Prostate gland (tissue), 2 donors: ENCODE measurements at regions not wholly inside any gene's neighbourhood (a gene's known extent, or its start where the extent isn't known, plus 50 kb on each side); places are given as distances from the start of the nearest gene placed in this dataset.

Source experiments
- POLR2A ChIP-seq: fragments of 450-650 bp; IDR thresholded peaks from one replicate; pipeline ENCODE4 v1.6.1; 2016; ENCODE audit warnings: antibody characterized with exemption, mild to moderate bottlenecking
- POLR2AphosphoS5 ChIP-seq: sonication (generic); formaldehyde crosslinking; IDR thresholded peaks from one replicate; pipeline ENCODE4 v1.6.1; 2017; ENCODE audit warnings: antibody characterized with exemption
- TF ChIP-seq, protein P1 (sequence below), 4 experiments: fragments of 200-600 bp in 2 of 4; fragments of 450-650 bp in 2 of 4; sonication (generic) in 2 of 4; IDR thresholded peaks; 1 replicate in 3 of 4; 2 replicates in 1 of 4; pipeline ENCODE4 v1.5.1; 2016 to 2019; ENCODE audit warnings: antibody characterized with exemption in 4 of 4, mild to moderate bottlenecking in 2 of 4, moderate library complexity in 2 of 4

- TF ChIP-seq, protein P1, sequence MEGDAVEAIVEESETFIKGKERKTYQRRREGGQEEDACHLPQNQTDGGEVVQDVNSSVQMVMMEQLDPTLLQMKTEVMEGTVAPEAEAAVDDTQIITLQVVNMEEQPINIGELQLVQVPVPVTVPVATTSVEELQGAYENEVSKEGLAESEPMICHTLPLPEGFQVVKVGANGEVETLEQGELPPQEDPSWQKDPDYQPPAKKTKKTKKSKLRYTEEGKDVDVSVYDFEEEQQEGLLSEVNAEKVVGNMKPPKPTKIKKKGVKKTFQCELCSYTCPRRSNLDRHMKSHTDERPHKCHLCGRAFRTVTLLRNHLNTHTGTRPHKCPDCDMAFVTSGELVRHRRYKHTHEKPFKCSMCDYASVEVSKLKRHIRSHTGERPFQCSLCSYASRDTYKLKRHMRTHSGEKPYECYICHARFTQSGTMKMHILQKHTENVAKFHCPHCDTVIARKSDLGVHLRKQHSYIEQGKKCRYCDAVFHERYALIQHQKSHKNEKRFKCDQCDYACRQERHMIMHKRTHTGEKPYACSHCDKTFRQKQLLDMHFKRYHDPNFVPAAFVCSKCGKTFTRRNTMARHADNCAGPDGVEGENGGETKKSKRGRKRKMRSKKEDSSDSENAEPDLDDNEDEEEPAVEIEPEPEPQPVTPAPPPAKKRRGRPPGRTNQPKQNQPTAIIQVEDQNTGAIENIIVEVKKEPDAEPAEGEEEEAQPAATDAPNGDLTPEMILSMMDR (IDR thresholded peaks at IDR 0.05): no peak
- no peak for TF ChIP-seq POLR2A
- TF ChIP-seq POLR2AphosphoS5: no peak
Measured at GRCh38 chr3:188055388-188055787, 98.6 kb upstream of the LPP start.
